ACC112 (cell line): ENCODE measurements at regions not wholly inside any gene's neighbourhood (a gene's known extent, or its start where the extent isn't known, plus 50 kb on each side); places are given as distances from the start of the nearest gene placed in this dataset.
"Not testable (repeated sequence)": the region's sequence is repeated elsewhere in the genome, so short reads cannot be mapped to it uniquely, and the experiment has no call there.

Source experiments
- H2AFZ ChIP-seq: fragments of 200-600 bp; sonication (generic); one replicate; pipeline ENCODE4 v1.6.0; 2017; ENCODE audit warnings: antibody characterized with exemption, low read length; ENCODE audit not compliant: unreplicated experiment
- H3K27ac ChIP-seq: fragments of 200-600 bp; sonication (generic); 2 replicates; pipeline ENCODE4 v1.5.1; 2014; ENCODE audit warnings: low read depth, mild to moderate bottlenecking, antibody characterized with exemption, low read length, moderate library complexity
- H3K27me3 ChIP-seq: fragments of 200-600 bp; sonication (generic); 2 replicates; pipeline ENCODE4 v1.6.1; 2014; ENCODE audit warnings: mild to moderate bottlenecking, antibody characterized with exemption, low read length, moderate library complexity, mixed read lengths; ENCODE audit not compliant: insufficient read depth
- H3K36me3 ChIP-seq: fragments of 200-600 bp; sonication (generic); 2 replicates; pipeline ENCODE4 v1.6.1; 2016; ENCODE audit warnings: mild to moderate bottlenecking, antibody characterized with exemption, low read length, moderate library complexity, mixed read lengths; ENCODE audit not compliant: insufficient read depth
- H3K4me1 ChIP-seq: fragments of 200-600 bp; sonication (generic); one replicate; pipeline ENCODE4 v1.6.1; 2016; ENCODE audit warnings: low read length, mixed read lengths; ENCODE audit not compliant: insufficient read depth, unreplicated experiment, control insufficient read depth
- H3K4me3 ChIP-seq: fragments of 200-600 bp; sonication (generic); 2 replicates; pipeline ENCODE4 v1.5.1; 2014; ENCODE audit warnings: mild to moderate bottlenecking, low read depth, low read length
- H3K79me2 ChIP-seq: fragments of 200-600 bp; sonication (generic); one replicate; pipeline ENCODE4 v1.6.0; 2016; ENCODE audit warnings: low read length; ENCODE audit not compliant: control insufficient read depth, unreplicated experiment, insufficient read depth

- no peaks in the 10 kb centered on the region for H3K27me3 ChIP-seq
- H2AFZ ChIP-seq, result no peak overlapping the region
- no peaks in the 10 kb centered on the region for H3K4me1 ChIP-seq
- H3K79me2 ChIP-seq, result no peaks in the 10 kb centered on the region
- H3K36me3 ChIP-seq, result no peaks in the 10 kb centered on the region
- no peak overlapping the region for H3K27ac ChIP-seq
- H3K4me3 ChIP-seq, result no peak overlapping the region
These were observed 201.6 kb upstream of the GRIA3 start for GRCh38 chrX:122982521-122982920.

DNA sequence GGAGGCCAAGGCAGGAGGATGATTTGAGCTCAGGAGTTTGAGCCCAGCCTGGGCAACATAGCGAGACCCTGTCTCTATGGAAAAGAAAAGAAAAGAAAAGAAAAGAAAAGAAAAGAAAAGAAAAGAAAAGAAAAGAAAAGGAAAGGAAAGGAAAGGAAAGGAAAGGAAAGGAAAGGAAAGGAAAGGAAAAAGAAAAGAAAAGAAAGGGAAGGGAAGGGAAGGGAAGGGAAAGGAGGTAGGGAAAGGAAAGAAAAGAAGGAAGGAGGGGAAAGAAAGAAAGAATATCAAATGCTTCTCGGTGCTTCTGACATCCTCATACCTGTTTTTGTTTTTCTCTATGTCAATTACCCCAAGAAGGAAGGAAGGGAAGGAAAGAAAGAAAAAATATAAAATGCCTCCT is 181.2 kb upstream of the GRIA3 start:
- H3K27ac ChIP-seq, H2AFZ ChIP-seq, H3K4me1 ChIP-seq, H3K4me3 ChIP-seq, H3K27me3 ChIP-seq, H3K79me2 ChIP-seq, H3K36me3 ChIP-seq: not testable (repeated sequence)

DNA sequence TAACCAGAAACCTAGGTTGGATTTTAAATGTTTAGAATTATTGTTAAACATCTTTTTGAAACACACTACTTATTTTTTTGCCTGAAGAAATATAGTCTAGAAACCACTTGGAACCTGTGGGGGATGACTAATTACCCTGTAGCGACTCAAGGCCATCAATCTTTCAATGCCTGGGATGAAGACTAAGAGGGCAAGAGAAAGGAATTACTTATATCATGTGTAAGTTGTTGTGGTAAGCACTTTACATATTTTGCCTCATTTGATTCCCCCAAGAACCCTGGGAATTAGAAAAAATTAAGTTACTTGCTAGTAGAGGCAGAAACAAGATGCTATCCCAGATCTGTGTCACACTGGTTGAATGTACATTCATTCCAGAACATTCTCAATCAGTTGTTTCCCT is 170.9 kb upstream of the GRIA3 start:
- Histone ChIP-seq H3K27ac (no peak overlapping the region), H3K4me3 (no peak overlapping the region), H3K36me3 (no peaks in the 10 kb centered on the region), H3K79me2 (no peaks in the 10 kb centered on the region), H3K4me1 (no peaks in the 10 kb centered on the region), H2AFZ (no peak overlapping the region), H3K27me3 (no peaks in the 10 kb centered on the region)

DNA sequence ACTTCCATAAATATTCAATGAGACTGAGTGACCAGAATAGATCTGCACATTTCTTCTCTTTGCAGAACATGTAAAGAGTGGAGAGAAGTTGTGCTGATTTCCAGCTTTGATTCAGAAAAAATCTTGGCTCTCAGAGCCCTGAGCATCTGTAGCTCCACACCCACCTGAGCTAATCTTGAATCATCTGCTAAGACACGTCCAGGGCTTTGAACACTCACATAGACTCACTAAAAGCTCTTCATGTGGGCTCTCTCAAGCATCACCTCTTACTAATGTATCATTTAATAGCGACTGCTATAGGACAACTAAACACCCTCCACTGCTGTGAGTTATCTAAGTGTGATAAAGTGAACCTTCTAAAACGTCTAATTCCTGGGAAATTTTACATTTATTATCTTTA is 147.7 kb upstream of the GRIA3 start:
- Histone ChIP-seq H3K4me1 (no peaks in the 10 kb centered on the region), H3K27ac (no peak overlapping the region), H3K4me3 (no peak overlapping the region), H3K36me3 (no peaks in the 10 kb centered on the region), H3K79me2 (no peaks in the 10 kb centered on the region), H2AFZ (no peak overlapping the region), H3K27me3 (no peaks in the 10 kb centered on the region)

- no peak overlapping the region for H3K27ac ChIP-seq
- no peaks in the 10 kb centered on the region for H3K36me3 ChIP-seq
- no peaks in the 10 kb centered on the region for H3K79me2 ChIP-seq
- H3K4me1 ChIP-seq, result no peaks in the 10 kb centered on the region
- H2AFZ ChIP-seq, result no peak overlapping the region
- no peak overlapping the region for H3K4me3 ChIP-seq
- H3K27me3 ChIP-seq, result no peaks in the 10 kb centered on the region
These were observed 134.9 kb upstream of the GRIA3 start for GRCh38 chrX:123049071-123049625.

GRCh38 chrX:123060986-123061385 is 123.1 kb upstream of the GRIA3 start:
- Histone ChIP-seq H3K27ac (no peak overlapping the region), H2AFZ (no peak overlapping the region), H3K79me2 (no peaks in the 10 kb centered on the region), H3K4me1 (no peaks in the 10 kb centered on the region), H3K27me3 (no peaks in the 10 kb centered on the region), H3K4me3 (no peak overlapping the region), H3K36me3 (no peaks in the 10 kb centered on the region)

GRCh38 chrX:123064053-123064452 is 120.0 kb upstream of the GRIA3 start:
- Histone ChIP-seq H2AFZ (no peak overlapping the region), H3K36me3 (no peaks in the 10 kb centered on the region), H3K4me1 (no peaks in the 10 kb centered on the region), H3K27me3 (no peaks in the 10 kb centered on the region), H3K27ac (no peak overlapping the region), H3K79me2 (no peaks in the 10 kb centered on the region), H3K4me3 (no peak overlapping the region)

- Histone ChIP-seq H3K27ac (no peak overlapping the region), H3K4me1 (no peaks in the 10 kb centered on the region), H3K36me3 (no peaks in the 10 kb centered on the region), H2AFZ (no peak overlapping the region), H3K79me2 (no peaks in the 10 kb centered on the region), H3K4me3 (no peak overlapping the region), H3K27me3 (no peaks in the 10 kb centered on the region)
These were observed 111.2 kb upstream of the GRIA3 start for GRCh38 chrX:123072686-123073385.

DNA sequence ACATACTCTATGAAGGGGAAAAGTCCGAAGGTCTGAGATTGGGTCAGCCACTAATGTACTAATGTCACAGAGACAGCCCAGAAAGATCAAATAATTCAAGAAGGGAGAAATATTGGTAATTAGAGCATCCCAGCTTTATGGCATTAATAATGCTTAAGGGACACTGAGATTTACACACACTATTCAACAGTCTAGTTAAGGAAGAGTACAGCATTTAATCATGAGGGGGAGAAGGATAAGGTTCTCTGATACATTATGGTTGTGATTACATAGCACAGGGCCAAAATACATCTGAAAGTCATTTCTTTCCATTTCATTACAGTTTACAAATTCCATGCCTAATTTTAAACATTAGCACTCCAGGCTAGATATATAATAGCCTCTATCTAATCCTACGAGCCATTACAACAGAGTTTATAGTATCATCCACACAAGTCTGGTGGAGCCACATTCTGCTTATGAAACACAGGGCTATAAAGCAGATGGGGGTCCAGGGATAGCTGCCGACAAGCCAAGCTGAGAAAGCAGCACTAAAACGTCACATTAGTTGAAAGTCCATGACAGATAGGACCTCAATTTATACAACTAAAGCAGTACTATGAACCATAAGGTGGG is 108.0 kb upstream of the GRIA3 start:
- Histone ChIP-seq H3K27me3 (no peaks in the 10 kb centered on the region), H3K4me3 (no peak overlapping the region), H2AFZ (no peak overlapping the region), H3K79me2 (no peaks in the 10 kb centered on the region), H3K36me3 (no peaks in the 10 kb centered on the region), H3K4me1 (no peaks in the 10 kb centered on the region), H3K27ac (no peak overlapping the region)

GRCh38 chrX:123077631-123078030 is 106.4 kb upstream of the GRIA3 start:
- Histone ChIP-seq H2AFZ (no peak overlapping the region), H3K79me2 (no peaks in the 10 kb centered on the region), H3K27ac (no peak overlapping the region), H3K27me3 (no peaks in the 10 kb centered on the region), H3K4me3 (no peak overlapping the region), H3K4me1 (no peaks in the 10 kb centered on the region), H3K36me3 (no peaks in the 10 kb centered on the region)

DNA sequence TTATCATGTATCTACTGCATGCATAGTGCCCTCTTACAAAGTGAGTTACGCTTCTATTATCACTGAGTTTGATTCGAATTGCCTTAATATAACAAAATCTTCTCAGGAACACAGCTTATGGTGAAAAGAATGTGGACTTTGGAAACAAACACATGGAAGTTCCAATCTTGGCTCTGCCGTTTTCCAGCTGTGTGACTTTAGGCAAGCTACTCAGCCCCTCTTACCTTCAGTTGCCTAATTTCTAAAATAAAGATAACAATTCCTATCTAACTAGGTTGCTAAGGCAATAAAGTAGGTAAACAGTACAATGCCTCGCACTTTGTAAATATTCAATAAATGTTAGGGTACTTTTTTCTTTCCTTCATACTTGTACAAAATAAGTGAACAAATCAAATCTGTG is 104.0 kb upstream of the GRIA3 start:
- Histone ChIP-seq H2AFZ (no peak overlapping the region), H3K79me2 (no peaks in the 10 kb centered on the region), H3K4me3 (no peak overlapping the region), H3K36me3 (no peaks in the 10 kb centered on the region), H3K27me3 (no peaks in the 10 kb centered on the region), H3K4me1 (peaks cover 10% of the 10 kb centered on the region), H3K27ac (no peak overlapping the region)
